GM10266 (cell line): ENCODE measurements at regions not wholly inside any gene's neighbourhood (a gene's known extent, or its start where the extent isn't known, plus 50 kb on each side); places are given as distances from the start of the nearest gene placed in this dataset.

Source experiments
- DNase-seq: peaks from one replicate; pipeline ENCODE4 v3.0.0; 2012; ENCODE audit errors: extremely low spot score
- CTCF ChIP-seq: IDR thresholded peaks from 2 replicates; pipeline ENCODE4 v1.5.1; 2012; ENCODE audit warnings: mild to moderate bottlenecking, low read depth; ENCODE audit not compliant: control insufficient read depth, insufficient read depth; ENCODE audit errors: missing control alignments

- no peak for TF ChIP-seq CTCF
- DNase-seq = no peak
These were observed 661.2 kb upstream of the BCHE start for GRCh38 chr3:166498446-166498845.

- no peak for DNase-seq
- no peak for TF ChIP-seq CTCF
These were observed 652.6 kb upstream of the BCHE start for GRCh38 chr3:166489826-166490225.

GRCh38 chr3:166488977-166489672 is 651.9 kb upstream of the BCHE start:
- DNase-seq = no peak
- no peak for TF ChIP-seq CTCF

GRCh38 chr3:166484470-166484869 is 647.2 kb upstream of the BCHE start:
- no peak for TF ChIP-seq CTCF

GRCh38 chr3:166481340-166481739 is 644.1 kb upstream of the BCHE start:
- TF ChIP-seq CTCF = no peak
- no peak for DNase-seq

More at GRCh38 chr3:166484470-166484869, 647.2 kb upstream of the BCHE start:
- no peak for DNase-seq

- DNase-seq = no peak
- TF ChIP-seq CTCF = no peak
These were observed 641.1 kb upstream of the BCHE start for GRCh38 chr3:166478356-166478755.

- no peak for DNase-seq
- TF ChIP-seq CTCF = no peak
These were observed 636.3 kb upstream of the BCHE start for GRCh38 chr3:166473501-166473900.
